ENCODE measurements at regions not wholly inside any gene's neighbourhood (a gene's known extent, or its start where the extent isn't known, plus 50 kb on each side); places are given as distances from the start of the nearest gene placed in this dataset.
A peak's percentile ranks its signal among the peaks of the same experiment; 100 is the strongest.

DNA sequence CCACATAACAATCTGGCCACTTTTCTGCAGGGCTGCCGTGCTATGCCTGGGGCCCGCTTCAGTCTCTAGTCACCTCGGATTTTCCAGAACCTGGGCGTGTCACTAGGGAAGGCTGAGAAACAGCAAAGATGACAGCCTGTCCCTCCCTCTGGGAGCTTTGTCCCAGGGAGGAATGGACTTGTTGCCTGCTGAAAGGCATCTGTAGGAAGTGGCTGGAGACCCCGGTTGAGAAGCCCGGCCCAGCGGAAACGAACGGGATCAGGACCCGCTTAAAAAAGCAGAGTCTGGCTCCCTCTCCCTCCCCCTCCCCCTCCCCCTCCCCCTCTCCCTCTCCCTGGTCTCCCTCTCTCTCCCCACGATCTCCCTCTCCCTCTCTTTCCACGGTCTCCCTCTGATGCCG, 149.5 kb upstream of the ZNF516 start:
- H3K9me3 Mint-ChIP-seq = no peaks in the 10 kb centered on the region
- peaks cover 11% of the 10 kb centered on the region for H3K27me3 Mint-ChIP-seq
- H3K4me3 Mint-ChIP-seq = no peak overlapping the region
- ATAC-seq (no peak), DNase-seq (no peak)
- peaks cover 7% of the 10 kb centered on the region for H3K4me1 Mint-ChIP-seq
- no peak overlapping the region for H3K27ac Mint-ChIP-seq

DNA sequence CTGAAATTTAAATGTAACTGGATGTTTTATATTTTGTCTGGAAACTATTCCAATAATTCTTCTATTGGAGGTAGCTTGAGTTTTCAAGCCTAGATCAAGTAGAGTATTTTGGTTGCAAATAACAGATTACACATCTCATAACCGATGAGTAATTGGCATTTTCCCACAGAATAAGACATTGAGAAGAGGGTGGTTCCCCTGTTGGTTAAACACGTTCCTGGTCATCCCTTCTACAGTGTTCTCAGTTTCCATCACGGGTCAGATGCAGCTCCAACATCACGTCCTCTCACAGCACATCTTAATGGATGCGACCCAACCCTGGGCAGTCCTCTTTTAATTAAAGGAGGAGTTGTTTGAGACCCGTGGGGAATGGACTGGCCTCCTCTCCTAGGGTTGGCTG, 149.0 kb upstream of the ZNF516 start:
- peak; percentile 88 for ATAC-seq

DNA sequence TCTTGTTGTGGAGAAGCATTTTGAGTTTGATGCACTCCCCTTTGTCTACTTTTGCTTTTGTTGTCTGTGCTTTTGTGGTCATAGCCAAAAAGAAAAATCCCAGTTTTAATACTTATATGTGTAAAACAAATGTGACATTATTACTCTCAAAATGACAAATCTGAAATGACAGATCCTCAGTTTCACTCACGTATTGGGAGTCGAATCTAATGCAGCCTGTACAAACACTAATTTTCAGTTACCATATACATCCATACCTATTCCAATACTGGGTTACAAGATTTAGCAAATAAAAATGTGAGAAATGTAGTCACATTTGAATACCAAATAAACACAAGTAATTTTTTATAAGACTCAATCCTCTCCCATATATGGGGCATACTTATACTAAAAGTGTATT, 148.2 kb upstream of the ZNF516 start:
- DNase-seq (no peak), ATAC-seq (peak; percentile 21)
- Mint-ChIP-seq H3K4me3 (no peak overlapping the region), H3K9me3 (no peaks in the 10 kb centered on the region), H3K27me3 (peaks cover 15% of the 10 kb centered on the region), H3K4me1 (peaks cover 7% of the 10 kb centered on the region), H3K27ac (no peak overlapping the region)

More for the DNA sequence above, 149.0 kb upstream of the ZNF516 start:
- peaks cover 14% of the 10 kb centered on the region for H3K27me3 Mint-ChIP-seq
- DNase-seq = no peak
- H3K4me1 Mint-ChIP-seq = peaks cover 7% of the 10 kb centered on the region
- no peak overlapping the region for H3K4me3 Mint-ChIP-seq
- no peaks in the 10 kb centered on the region for H3K9me3 Mint-ChIP-seq
- no peak overlapping the region for H3K27ac Mint-ChIP-seq

DNA sequence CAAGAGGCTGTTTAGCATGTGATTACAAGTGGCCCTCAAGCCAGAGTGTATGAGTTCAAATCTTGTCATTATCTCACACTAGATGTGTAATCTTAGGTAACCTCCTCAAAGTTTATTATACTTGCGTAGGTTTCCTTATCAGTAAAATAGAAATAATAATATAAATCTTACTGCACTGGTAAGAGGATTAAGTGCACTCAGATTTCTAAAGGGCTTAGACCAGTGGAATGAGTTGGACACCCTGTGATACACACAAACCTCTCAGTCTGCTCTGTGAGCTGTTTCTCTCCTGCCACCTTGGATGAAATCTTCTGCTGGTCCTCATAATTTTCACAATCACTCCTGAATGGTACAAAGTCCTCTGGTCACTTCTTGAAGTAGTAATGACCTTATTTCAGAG, 145.4 kb upstream of the ZNF516 start:
- peaks cover 7% of the 10 kb centered on the region for H3K4me1 Mint-ChIP-seq
- H3K27me3 Mint-ChIP-seq = peaks cover 25% of the 10 kb centered on the region
- ATAC-seq = no peak
- H3K27ac Mint-ChIP-seq = no peak overlapping the region
- no peak for DNase-seq
- no peak overlapping the region for H3K4me3 Mint-ChIP-seq
- no peaks in the 10 kb centered on the region for H3K9me3 Mint-ChIP-seq

DNA sequence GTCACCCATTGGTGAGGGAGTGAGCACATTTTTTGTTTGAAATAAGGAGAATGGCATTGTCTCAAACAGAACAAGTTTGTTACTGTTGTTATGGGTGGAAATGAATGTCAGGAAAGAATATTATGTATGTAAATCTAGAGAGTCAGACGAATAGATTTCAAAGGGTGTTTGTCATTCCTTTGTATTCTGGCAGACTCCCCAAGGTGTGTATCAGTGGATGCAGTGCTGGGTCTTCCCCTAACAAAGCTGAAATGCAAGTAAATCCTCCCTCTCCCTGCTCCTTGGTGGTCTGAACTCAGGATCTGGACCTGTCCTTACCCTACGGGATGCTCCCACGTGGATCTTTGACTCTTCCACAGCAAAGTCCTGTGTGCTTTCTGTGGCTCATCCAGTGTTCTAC, 139.5 kb upstream of the ZNF516 start:
- peaks cover 0 to 4% of the 10 kb centered on the region in 2 donors for H3K9me3 Mint-ChIP-seq
- DNase-seq (no peak), ATAC-seq (no peak)
- no peak overlapping the region for H3K4me3 Mint-ChIP-seq
- H3K4me1 Mint-ChIP-seq = no peaks in the 10 kb centered on the region
- H3K27me3 Mint-ChIP-seq = peaks cover 45% of the 10 kb centered on the region
- H3K27ac Mint-ChIP-seq = no peak overlapping the region

DNA sequence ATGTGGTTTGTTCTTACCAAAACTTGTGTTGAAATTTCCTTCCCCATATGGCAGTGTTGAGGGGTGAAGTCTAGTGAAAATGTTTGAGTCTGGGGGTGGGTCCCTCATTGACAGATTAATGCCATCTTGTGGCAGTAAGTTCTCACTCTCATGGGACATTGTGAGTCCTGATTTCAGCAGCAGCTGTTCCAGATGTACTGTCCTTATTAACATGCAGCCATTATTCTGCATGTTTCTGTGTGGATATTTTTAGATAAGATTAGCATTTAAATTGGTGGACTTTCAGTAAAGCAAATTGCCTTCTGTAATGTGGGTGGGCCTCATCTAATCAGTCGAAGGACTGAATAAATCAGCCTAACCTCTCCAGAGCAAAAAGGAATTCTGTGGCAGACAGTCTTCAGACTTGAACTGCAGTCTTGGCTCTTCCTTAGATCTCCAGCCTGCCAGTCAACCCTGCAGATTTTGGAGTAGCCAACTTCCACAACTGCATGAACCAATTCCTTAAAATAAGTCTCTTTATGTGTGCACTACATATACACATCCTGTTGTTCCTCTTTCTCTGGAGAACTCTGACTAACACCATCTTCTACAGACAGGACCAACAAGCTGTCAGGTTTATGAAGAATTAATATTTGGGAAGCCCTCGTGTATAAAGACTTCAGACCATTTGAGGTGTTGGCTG, 138.7 kb upstream of the ZNF516 start:
- H3K4me1 Mint-ChIP-seq = no peaks in the 10 kb centered on the region
- DNase-seq = no peak
- no peak overlapping the region for H3K27ac Mint-ChIP-seq
- no peak for ATAC-seq
- peaks cover 4 to 5% of the 10 kb centered on the region in 2 donors for H3K9me3 Mint-ChIP-seq
- peaks cover 47% of the 10 kb centered on the region for H3K27me3 Mint-ChIP-seq
- no peak overlapping the region for H3K4me3 Mint-ChIP-seq

DNA sequence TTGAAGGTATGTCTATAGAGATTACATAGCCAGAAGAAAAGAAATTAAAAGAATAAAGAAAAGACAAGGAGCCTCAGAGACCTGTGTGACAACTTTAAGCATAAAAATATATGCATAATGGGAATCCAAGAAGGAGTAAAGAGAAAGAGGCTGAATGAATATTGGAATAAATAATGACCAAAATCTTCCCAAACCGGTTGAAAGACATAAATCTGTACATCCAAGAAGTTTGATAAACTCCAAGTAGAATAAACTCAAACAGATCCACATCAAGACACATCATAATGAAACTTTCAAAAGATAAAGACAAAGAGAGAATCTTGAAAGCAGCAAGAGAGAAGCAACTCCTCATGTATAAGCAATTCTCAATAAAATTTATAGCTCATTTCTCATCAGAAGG, 132.4 kb upstream of the ZNF516 start:
- Mint-ChIP-seq H3K9me3 (peaks cover 4 to 13% of the 10 kb centered on the region in 2 donors), H3K27me3 (peaks cover 52% of the 10 kb centered on the region), H3K4me3 (no peak overlapping the region), H3K27ac (no peak overlapping the region), H3K4me1 (no peaks in the 10 kb centered on the region)
- DNase-seq (no peak), ATAC-seq (no peak)

DNA sequence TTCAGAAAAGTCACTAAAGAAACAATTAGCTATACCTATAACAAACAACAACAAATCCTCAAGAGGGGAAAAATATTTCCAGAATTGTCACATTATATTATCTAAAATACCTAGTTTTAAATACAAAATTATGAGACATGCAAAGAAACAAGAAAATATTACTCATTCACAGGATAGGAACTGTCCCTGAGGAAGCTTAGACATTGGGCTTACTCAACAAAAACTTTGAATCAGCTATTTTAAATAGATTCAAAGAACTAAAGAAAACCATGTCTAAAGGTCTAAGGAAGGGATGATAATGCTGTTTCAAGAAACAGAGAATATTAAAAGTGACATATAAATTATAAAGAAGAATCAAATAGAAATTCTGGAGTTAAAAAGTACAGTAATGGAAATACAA, 131.9 kb upstream of the ZNF516 start:
- no peaks in the 10 kb centered on the region for H3K4me1 Mint-ChIP-seq
- no peak for ATAC-seq
- H3K27ac Mint-ChIP-seq = no peak overlapping the region

DNA sequence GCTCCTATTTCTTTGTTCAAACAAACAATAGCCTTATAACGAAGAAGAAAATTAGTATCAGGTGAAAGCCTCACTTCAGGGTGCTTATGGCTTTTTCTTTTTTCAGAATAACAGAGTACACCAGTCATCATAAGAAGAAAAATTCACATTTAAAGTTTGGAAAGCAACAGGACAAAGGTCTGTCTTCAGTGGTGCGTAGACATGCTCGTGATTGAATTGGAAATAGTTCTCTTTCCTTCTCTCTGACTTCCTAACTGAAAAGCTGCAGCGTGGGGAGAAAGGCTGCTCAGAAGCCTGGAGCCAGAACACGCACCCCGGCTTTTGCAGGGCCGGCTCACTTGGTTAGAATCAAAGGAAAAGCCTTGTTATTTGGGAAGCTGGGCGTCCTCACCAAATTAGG, 127.6 kb upstream of the ZNF516 start:
- DNase-seq (no peak), ATAC-seq (no peak)
- H3K4me1 Mint-ChIP-seq = peaks cover 20% of the 10 kb centered on the region
- no peak overlapping the region for H3K27ac Mint-ChIP-seq
- no peak overlapping the region for H3K4me3 Mint-ChIP-seq
- H3K27me3 Mint-ChIP-seq = peaks cover 71% of the 10 kb centered on the region
- no peaks in the 10 kb centered on the region for H3K9me3 Mint-ChIP-seq

More for the DNA sequence above, 131.9 kb upstream of the ZNF516 start:
- no peak for DNase-seq
- H3K27me3 Mint-ChIP-seq = peaks cover 53% of the 10 kb centered on the region
- H3K9me3 Mint-ChIP-seq = peaks cover 2 to 13% of the 10 kb centered on the region in 2 donors
- no peak overlapping the region for H3K4me3 Mint-ChIP-seq

DNA sequence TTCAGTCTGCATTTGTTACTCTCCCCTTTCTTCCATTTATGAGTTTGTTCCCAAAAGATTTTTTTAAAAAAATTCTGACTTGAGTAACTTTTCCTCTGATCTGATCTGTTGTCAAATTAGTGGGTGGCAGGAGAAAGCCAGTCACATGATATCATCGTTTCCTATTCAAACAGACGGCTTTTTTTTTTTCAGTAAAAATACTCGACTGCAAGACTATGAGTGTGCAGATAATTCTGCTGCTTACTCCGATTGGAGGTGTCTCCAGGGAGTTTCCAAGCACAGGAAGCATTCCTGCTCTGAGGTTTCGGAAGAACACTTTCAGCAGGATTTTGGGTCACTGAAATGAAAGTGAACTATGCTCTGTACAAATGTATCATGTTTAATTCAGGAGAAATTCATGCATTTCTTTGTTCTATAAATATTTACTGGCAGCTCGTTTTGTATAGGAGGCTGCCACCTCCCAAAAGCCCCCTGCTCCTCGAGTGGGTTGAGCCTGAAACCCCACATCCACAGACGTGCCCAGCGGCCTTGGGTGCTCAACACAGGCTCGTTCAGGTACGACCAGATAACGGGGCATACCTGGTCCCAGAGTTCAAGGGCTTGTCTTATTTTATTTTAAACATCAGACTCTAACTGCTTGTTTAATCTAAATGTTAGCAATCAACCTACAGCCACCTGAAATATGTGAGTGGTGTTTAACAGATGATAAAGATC, 126.9 kb upstream of the ZNF516 start:
- no peaks in the 10 kb centered on the region for H3K9me3 Mint-ChIP-seq
- peaks cover 20% of the 10 kb centered on the region for H3K4me1 Mint-ChIP-seq
- no peak overlapping the region for H3K4me3 Mint-ChIP-seq
- H3K27ac Mint-ChIP-seq = no peak overlapping the region
- no peak for DNase-seq
- no peak for ATAC-seq
- H3K27me3 Mint-ChIP-seq = peaks cover 65% of the 10 kb centered on the region

DNA sequence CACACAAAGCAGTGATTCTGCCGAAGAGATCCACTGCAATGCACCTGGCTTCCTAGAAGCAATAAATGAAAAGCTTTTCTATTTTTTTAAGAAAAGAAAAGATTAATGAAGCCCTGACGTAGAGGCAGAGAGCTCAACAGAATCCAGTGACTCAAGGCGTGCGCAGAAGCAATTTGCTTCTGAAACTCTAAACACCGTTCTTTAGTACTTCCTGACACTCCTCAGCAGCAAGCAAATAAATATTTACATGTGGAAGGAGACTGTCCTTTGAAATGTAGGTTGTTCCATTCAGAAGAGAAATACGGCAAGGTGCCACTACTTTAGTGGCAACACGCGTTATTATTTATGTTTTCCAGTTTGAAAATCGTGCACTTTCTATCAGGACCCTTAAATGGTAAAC, 126.2 kb upstream of the ZNF516 start:
- H3K4me3 Mint-ChIP-seq = peak overlapping the region in 1 of 2 donors; percentile 45
- peaks cover 65% of the 10 kb centered on the region for H3K27me3 Mint-ChIP-seq
- ATAC-seq = no peak
- H3K27ac Mint-ChIP-seq = no peak overlapping the region
- peaks cover 20% of the 10 kb centered on the region for H3K4me1 Mint-ChIP-seq
- no peaks in the 10 kb centered on the region for H3K9me3 Mint-ChIP-seq
- no peak for DNase-seq

DNA sequence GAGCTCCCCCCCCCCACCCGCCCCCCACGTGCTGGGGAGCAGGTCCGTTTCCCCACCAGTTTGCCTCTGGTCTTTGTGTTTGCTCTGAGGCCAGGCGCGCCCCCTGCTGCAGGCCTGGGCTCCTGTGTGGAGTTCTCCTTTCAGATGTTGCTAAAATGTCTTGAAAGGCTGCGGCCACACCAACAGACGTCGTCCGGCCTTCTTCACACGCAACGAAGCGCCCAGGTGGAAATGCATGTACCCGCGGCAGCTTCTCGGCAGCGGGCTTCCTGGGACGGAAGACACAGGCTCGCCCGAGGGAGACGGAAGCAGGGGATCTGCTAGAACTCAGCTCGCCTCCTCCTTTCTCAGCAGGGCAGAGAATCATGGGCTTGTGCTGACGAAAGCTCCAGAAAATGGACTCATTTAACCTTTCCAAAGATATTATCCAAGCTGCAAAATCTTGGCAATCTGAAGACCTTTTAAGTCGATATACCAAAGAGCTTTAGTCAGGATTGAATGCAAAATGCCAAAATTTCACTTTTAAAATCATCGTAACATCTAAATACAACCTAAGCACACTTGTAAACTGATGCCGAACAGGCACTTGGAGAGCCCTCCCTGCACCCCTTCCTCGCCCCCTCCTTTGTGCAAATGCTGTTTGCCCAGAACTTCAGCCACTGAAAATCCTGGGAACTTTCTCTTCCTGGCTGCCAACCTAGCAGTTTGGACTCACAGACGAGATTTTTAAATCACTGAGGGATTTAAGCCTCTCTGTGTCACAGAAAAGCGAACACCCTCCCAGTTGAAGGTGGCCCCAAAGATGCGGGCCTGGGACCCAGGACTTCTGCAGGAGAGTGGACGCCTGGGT, 125.5 kb upstream of the ZNF516 start:
- ATAC-seq (peak; percentile 83), DNase-seq (peak; percentile 40 to 44)
- no peaks in the 10 kb centered on the region for H3K9me3 Mint-ChIP-seq
- H3K27me3 Mint-ChIP-seq = peaks cover 65% of the 10 kb centered on the region
- peak overlapping the region; percentile 57 to 59 for H3K4me3 Mint-ChIP-seq
- H3K4me1 Mint-ChIP-seq = peaks cover 20% of the 10 kb centered on the region
- peak overlapping the region in 1 of 2 donors; percentile 81 for H3K27ac Mint-ChIP-seq

DNA sequence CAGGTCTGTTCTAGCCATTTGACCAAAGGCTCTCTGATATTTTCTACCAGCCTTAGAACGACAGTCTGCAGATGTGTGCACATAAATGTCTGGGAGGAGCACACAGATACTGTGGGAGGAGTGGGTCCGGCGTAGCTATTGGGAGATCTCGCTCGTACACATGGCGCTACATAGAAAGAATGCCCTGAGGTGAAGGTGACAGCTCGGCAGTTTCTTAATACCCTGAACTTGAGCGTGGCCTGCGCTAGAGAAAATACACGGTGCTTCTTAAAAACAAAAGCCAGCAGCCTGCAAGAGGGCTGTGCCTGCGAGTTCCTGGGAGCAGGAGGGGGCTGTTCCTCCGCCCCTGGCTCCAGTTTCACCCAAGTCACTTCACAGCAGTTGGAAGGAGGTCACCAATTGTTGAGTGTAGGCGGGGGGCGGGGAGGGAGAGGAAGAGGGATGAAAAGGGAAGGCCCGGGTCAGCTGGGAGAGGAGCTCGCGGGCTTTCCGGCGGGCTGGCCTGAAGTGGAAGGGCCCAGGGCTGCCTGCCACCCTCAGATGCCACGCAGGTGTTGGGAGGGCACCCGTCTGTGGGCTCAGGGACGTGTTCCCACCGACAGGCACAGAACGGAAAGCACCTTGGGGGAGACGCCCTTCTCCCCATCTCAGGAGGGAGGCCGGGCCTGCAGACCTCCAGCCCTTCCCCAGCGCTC, 124.7 kb upstream of the ZNF516 start:
- Mint-ChIP-seq H3K27ac (peak overlapping the region in 1 of 2 donors; percentile 34), H3K4me3 (peak overlapping the region; percentile 58 to 59), H3K9me3 (no peaks in the 10 kb centered on the region), H3K4me1 (peaks cover 20% of the 10 kb centered on the region), H3K27me3 (peaks cover 65% of the 10 kb centered on the region)
- ATAC-seq (peak; percentile 52), DNase-seq (no peak)

DNA sequence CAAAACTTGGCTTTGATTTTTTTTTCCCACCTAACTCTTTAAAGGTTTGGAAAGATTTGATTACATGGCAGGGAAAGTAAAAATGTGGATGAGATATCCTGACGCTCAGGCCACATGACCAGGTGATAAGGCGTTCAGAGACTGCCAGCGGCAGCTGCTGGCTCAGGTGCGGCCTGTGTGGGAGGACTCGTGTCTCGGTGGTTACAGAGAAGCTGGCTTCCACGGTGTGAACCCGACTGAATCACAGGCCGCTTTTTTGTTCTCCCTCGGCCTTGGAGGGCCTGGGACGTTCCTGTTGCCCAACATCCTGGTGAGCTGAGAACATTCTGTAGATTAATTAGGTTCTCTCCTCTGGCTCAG, 124.2 kb upstream of the ZNF516 start:
- no peaks in the 10 kb centered on the region for H3K9me3 Mint-ChIP-seq
- H3K27me3 Mint-ChIP-seq = peaks cover 62% of the 10 kb centered on the region
- H3K4me1 Mint-ChIP-seq = peaks cover 20% of the 10 kb centered on the region
- H3K4me3 Mint-ChIP-seq = no peak overlapping the region
- H3K27ac Mint-ChIP-seq = no peak overlapping the region
- ATAC-seq = no peak
- DNase-seq = no peak

DNA sequence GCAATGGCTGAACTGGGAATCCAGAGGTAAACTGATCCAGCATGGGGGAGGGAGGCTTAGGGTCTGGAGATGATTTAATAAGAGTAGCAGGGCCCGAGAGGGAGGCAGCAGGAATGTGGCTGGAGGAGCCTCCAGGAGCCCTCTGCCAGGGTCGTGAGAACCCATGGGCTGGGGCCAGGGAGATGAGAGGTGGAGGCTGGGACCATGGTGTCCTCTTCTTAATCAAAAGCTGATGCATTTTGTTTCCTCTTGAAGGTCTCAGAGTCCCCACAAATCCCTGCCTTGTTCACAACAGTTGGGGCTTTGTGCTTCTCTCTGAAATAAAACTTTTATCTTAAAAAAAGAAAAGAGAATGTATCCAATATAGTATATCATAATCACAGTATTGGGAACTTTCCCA, 123.7 kb upstream of the ZNF516 start:
- Mint-ChIP-seq H3K4me1 (peaks cover 20% of the 10 kb centered on the region), H3K27ac (no peak overlapping the region), H3K27me3 (peaks cover 61% of the 10 kb centered on the region), H3K9me3 (no peaks in the 10 kb centered on the region), H3K4me3 (no peak overlapping the region)
- no peak for ATAC-seq
- DNase-seq = no peak
